ENCODE measurements at regions not wholly inside any gene's neighbourhood (a gene's known extent, or its start where the extent isn't known, plus 50 kb on each side); places are given as distances from the start of the nearest gene placed in this dataset.

GRCh38 chr11:122394313-122394712, 261.2 kb upstream of the UBASH3B start:
- no peak for TF ChIP-seq CTCF (IDR thresholded peaks at IDR 0.05)
- no peak for TF ChIP-seq POLR2A (IDR thresholded peaks at IDR 0.05)

Measured in testis (tissue), 2 donors.